ENCODE measurements at regions not wholly inside any gene's neighbourhood (a gene's known extent, or its start where the extent isn't known, plus 50 kb on each side); places are given as distances from the start of the nearest gene placed in this dataset.

DNA sequence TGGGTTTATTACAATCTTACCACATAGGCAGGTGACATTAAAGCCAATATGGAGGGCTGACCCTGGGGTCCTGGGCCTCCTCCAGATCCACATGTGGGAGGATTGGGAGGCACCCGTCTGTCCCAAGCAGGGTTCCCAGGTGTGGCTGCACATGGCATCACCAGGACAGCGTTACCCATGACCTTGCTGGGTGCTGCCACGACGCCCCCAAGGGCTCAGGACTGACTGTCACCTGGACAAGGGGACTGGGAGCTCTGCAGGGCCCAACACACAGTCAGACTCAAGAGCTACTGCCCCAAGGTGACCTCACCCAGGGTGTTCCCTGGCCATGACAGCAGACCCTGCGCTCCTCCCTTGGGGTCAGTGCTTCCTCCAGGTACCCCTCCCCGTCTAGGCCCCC lies 437.4 kb upstream of the MYT1L start:
- no peak overlapping the region for H3K4me3 ChIP-seq
- no peaks in the 10 kb centered on the region for H3K36me3 ChIP-seq (ENCODE audit: insufficient read depth in 1 of 2, low read depth in 1 of 2)
- no peak for TF ChIP-seq CTCF (IDR thresholded peaks at IDR 0.05)
- H3K27me3 ChIP-seq (ENCODE audit: insufficient read depth in 3 of 3, low read length in 2 of 3) = no peaks in the 10 kb centered on the region
- 96 to 97% (median 97%) methylated on average over 5 of the region's 6 CpGs for WGBS, 3 donors
- H3K4me1 ChIP-seq = peaks cover 16% of the 10 kb centered on the region
- no peaks in the 10 kb centered on the region for H3K9me3 ChIP-seq
- no peak overlapping the region for H3K27ac ChIP-seq
- no peak for ATAC-seq
- no peak for DNase-seq
- intact Hi-C loops (cut with DNase I) = no loop called here

- Histone ChIP-seq H3K36me3 (ENCODE audit: insufficient read depth in 1 of 2, low read depth in 1 of 2) (no peaks in the 10 kb centered on the region), H3K9me3 (no peaks in the 10 kb centered on the region), H3K4me3 (no peak overlapping the region), H3K27ac (no peak overlapping the region), H3K4me1 (peaks cover 18% of the 10 kb centered on the region), H3K27me3 (ENCODE audit: insufficient read depth in 3 of 3, low read length in 2 of 3) (no peaks in the 10 kb centered on the region)
- WGBS, 3 donors = 75 to 82% (median 77%) methylated on average over 9 of the region's 9 CpGs
- ATAC-seq = no peak
- intact Hi-C loops (cut with DNase I) = no loop called here
- no peak for DNase-seq
- TF ChIP-seq CTCF (IDR thresholded peaks at IDR 0.05) = no peak
Measured at GRCh38 chr2:2767837-2768236, 436.8 kb upstream of the MYT1L start.

GRCh38 chr2:2765839-2766495 lies 434.9 kb upstream of the MYT1L start:
- Histone ChIP-seq H3K9me3 (no peaks in the 10 kb centered on the region), H3K27ac (no peak overlapping the region), H3K4me3 (no peak overlapping the region), H3K36me3 (ENCODE audit: insufficient read depth in 1 of 2, low read depth in 1 of 2) (no peaks in the 10 kb centered on the region), H3K4me1 (peaks cover 18% of the 10 kb centered on the region), H3K27me3 (ENCODE audit: insufficient read depth in 3 of 3, low read length in 2 of 3) (no peaks in the 10 kb centered on the region)
- intact Hi-C loops (cut with DNase I) = no loop called here
- ATAC-seq = no peak
- no peak for TF ChIP-seq CTCF (IDR thresholded peaks at IDR 0.05)
- DNase-seq = no peak
- 86 to 94% (median 92%) methylated on average over 22 of the region's 22 CpGs for WGBS, 3 donors

DNA sequence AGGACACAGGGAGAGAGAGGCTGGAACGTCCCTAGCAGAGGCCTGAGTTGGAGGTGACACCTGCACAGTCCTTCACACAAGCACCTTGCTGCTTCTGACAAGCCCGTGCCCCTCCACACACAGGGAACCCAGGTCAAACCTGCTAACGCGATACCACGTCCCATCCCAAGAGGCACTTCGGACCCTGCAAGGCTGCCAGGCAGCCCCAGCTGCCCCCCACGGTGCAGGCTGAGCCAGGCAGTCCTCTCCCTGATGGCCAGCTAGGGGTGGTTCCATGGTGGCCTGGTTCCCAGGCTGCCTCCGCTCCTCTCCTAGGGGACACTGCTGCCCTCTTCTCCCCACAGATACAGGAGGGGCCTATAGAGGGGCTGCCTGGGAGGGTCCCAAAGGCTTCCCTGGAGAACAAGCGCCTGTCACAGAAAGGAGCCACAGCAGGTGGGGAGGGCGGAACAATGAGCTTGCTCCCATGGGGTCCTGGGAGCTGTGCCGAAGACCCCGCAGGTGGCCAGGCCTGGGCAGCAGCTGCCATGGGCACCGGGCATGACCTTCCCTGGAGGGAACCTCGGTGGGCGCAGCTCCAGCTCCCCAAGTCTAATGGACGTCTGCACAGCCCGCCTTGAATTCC lies 434.2 kb upstream of the MYT1L start:
- intact Hi-C loops (cut with DNase I) = no loop called here
- DNase-seq (no peak), ATAC-seq (no peak)
- Histone ChIP-seq H3K27ac (no peak overlapping the region), H3K9me3 (peaks cover 5% of the 10 kb centered on the region), H3K4me1 (peaks cover 15% of the 10 kb centered on the region), H3K36me3 (ENCODE audit: insufficient read depth in 1 of 2, low read depth in 1 of 2) (no peaks in the 10 kb centered on the region), H3K4me3 (no peak overlapping the region), H3K27me3 (ENCODE audit: insufficient read depth in 3 of 3, low read length in 2 of 3) (no peaks in the 10 kb centered on the region)
- TF ChIP-seq CTCF (IDR thresholded peaks at IDR 0.05) = no peak
- 62 to 77% (median 68%) methylated on average over 17 of the region's 17 CpGs for WGBS, 3 donors

DNA sequence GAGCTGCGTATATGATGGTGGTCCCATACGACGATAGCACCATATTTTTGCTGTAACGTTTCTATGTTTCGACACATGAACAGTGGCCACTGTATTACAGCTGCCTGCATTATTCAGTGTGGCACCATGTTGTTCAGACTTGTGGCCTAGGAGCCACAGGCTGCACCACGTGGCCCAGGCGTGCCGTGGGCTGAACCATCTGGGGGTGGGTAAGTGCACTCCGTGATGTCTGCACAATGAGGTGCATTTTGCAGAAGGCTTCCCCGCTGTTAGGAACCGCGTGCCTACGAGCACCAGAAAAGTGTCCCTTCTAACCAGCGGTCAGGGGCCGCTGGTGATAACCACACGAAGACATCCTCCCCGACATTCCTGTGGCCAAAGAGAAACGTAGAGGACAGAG lies 433.7 kb upstream of the MYT1L start:
- no peak for TF ChIP-seq CTCF (IDR thresholded peaks at IDR 0.05)
- no peak for DNase-seq
- no peak overlapping the region for H3K27ac ChIP-seq
- peaks cover 14% of the 10 kb centered on the region for H3K4me1 ChIP-seq
- no peaks in the 10 kb centered on the region for H3K36me3 ChIP-seq (ENCODE audit: insufficient read depth in 1 of 2, low read depth in 1 of 2)
- H3K27me3 ChIP-seq (ENCODE audit: insufficient read depth in 3 of 3, low read length in 2 of 3) = no peaks in the 10 kb centered on the region
- intact Hi-C loops (cut with DNase I) = no loop called here
- no peak overlapping the region for H3K4me3 ChIP-seq
- peaks cover 8% of the 10 kb centered on the region for H3K9me3 ChIP-seq
- no peak for ATAC-seq
- 88 to 91% (median 90%) methylated on average over 18 of the region's 18 CpGs for WGBS, 3 donors
